ENCODE measurements at regions not wholly inside any gene's neighbourhood (a gene's known extent, or its start where the extent isn't known, plus 50 kb on each side); places are given as distances from the start of the nearest gene placed in this dataset.

GRCh38 chr11:41786087-41786486 is 326.6 kb upstream of the LRRC4C start:
- ChIA-PET POLR2A (no interaction called here), CTCF (no interaction called here)
- no TSS peak for BruUV-seq (replicated peaks)
- TF ChIP-seq SIN3A (IDR thresholded peaks at IDR 0.05; ENCODE audit: borderline replicate concordance, insufficient read depth, low read depth, low read length) (no peak), TCF7L2 (IDR thresholded peaks at IDR 0.05; ENCODE audit: low read depth, low read length) (no peak), POLR2AphosphoS5 (IDR thresholded peaks at IDR 0.05; ENCODE audit: low read depth, low read length) (no peak), REST (IDR thresholded peaks at IDR 0.05; ENCODE audit: insufficient read depth in 1 of 2, low read depth in 2 of 2, low read length in 1 of 2) (no peak)
- TF ChIP-seq, protein P1, sequence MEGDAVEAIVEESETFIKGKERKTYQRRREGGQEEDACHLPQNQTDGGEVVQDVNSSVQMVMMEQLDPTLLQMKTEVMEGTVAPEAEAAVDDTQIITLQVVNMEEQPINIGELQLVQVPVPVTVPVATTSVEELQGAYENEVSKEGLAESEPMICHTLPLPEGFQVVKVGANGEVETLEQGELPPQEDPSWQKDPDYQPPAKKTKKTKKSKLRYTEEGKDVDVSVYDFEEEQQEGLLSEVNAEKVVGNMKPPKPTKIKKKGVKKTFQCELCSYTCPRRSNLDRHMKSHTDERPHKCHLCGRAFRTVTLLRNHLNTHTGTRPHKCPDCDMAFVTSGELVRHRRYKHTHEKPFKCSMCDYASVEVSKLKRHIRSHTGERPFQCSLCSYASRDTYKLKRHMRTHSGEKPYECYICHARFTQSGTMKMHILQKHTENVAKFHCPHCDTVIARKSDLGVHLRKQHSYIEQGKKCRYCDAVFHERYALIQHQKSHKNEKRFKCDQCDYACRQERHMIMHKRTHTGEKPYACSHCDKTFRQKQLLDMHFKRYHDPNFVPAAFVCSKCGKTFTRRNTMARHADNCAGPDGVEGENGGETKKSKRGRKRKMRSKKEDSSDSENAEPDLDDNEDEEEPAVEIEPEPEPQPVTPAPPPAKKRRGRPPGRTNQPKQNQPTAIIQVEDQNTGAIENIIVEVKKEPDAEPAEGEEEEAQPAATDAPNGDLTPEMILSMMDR (IDR thresholded peaks at IDR 0.05), result no peak
- intact Hi-C loops (cut with micrococcal nuclease; ENCODE audit: unreplicated experiment) (no loop called here), in situ Hi-C loops (cut with HindIII; ENCODE audit: low pct_unique_long_range_greater_than_20kb, low sequenced_read_pairs) (no loop called here)
- Histone ChIP-seq H3K9me3 (ENCODE audit: control insufficient read depth, insufficient read depth, low read depth, low read length) (no peaks in the 10 kb centered on the region), H3K4me3 (ENCODE audit: low read depth in 2 of 2, low read length in 2 of 2) (no peak overlapping the region), H3K36me3 (ENCODE audit: control insufficient read depth, insufficient read depth, low read length) (no peaks in the 10 kb centered on the region), H3K27ac (ENCODE audit: low read length) (no peak overlapping the region), H3K4me1 (ENCODE audit: control insufficient read depth, insufficient read depth, low read length) (no peaks in the 10 kb centered on the region), H3K27me3 (ENCODE audit: control insufficient read depth, insufficient read depth, low read length) (no peaks in the 10 kb centered on the region)
- no peak for ATAC-seq
- DNase-seq (ENCODE audit: low read depth, low spot score), result no peak

GRCh38 chr11:41788177-41788576 is 328.7 kb upstream of the LRRC4C start:
- H3K4me1 ChIP-seq (ENCODE audit: control insufficient read depth, insufficient read depth, low read length), result no peaks in the 10 kb centered on the region
- POLR2A ChIA-PET, result no interaction called here
- H3K4me3 ChIP-seq (ENCODE audit: low read depth in 2 of 2, low read length in 2 of 2), result no peak overlapping the region
- no peaks in the 10 kb centered on the region for H3K9me3 ChIP-seq (ENCODE audit: control insufficient read depth, insufficient read depth, low read depth, low read length)
- no TSS peak for BruUV-seq (replicated peaks)
- no peak for TF ChIP-seq REST (IDR thresholded peaks at IDR 0.05; ENCODE audit: insufficient read depth in 1 of 2, low read depth in 2 of 2, low read length in 1 of 2)
- no peak for TF ChIP-seq TCF7L2 (IDR thresholded peaks at IDR 0.05; ENCODE audit: low read depth, low read length)
- TF ChIP-seq, protein P1 (IDR thresholded peaks at IDR 0.05), result no peak
- no peak for TF ChIP-seq SIN3A (IDR thresholded peaks at IDR 0.05; ENCODE audit: borderline replicate concordance, insufficient read depth, low read depth, low read length)
- no peak for TF ChIP-seq POLR2AphosphoS5 (IDR thresholded peaks at IDR 0.05; ENCODE audit: low read depth, low read length)
- in situ Hi-C loops (cut with HindIII; ENCODE audit: low pct_unique_long_range_greater_than_20kb, low sequenced_read_pairs) (no loop called here), intact Hi-C loops (cut with micrococcal nuclease; ENCODE audit: unreplicated experiment) (no loop called here)
- H3K27me3 ChIP-seq (ENCODE audit: control insufficient read depth, insufficient read depth, low read length), result no peaks in the 10 kb centered on the region
- DNase-seq (ENCODE audit: low read depth, low spot score) (no peak), ATAC-seq (no peak)
- H3K27ac ChIP-seq (ENCODE audit: low read length), result no peak overlapping the region
- CTCF ChIA-PET, result no interaction called here
- H3K36me3 ChIP-seq (ENCODE audit: control insufficient read depth, insufficient read depth, low read length), result no peaks in the 10 kb centered on the region

Data from Panc1 (cell line).